K562 (cell line): ENCODE measurements at regions not wholly inside any gene's neighbourhood (a gene's known extent, or its start where the extent isn't known, plus 50 kb on each side); places are given as distances from the start of the nearest gene placed in this dataset.

Source experiments
- ATAC-seq: fragments of 200-7000 bp; cut with Tn5 transposase; 3 replicates; pipeline ENCODE4 v1.9.1; 2020; ENCODE audit warnings: moderate library complexity
- BruUV-seq: library from RNA; stranded (reverse); fragments of 400-500 nt; replicated peaks from 2 replicates; lab custom pipeline; 2021; lab: Mats Ljungman, UMichigan
- CTCF ChIA-PET: fragments of 300-600 bp; formaldehyde crosslinking; extraction: SDS; loops from one replicate; lab custom pipeline; 2021; ENCODE audit warnings: low intra/inter-chr PET ratio; lab: Yijun Ruan, JAX
- POLR2A ChIA-PET: fragments of 300-600, 350-650 bp; sonication (Branson Sonifier 250); formaldehyde crosslinking; extraction: SDS; loops from one replicate; lab custom pipeline; 2021; ENCODE audit warnings: antibody characterized with exemption, inconsistent platforms; lab: Yijun Ruan, JAX
- DNase-seq, 4 experiments: peaks; one replicate each; pipeline versions ENCODE4 v3.0.0 to v3.0.0-alpha.2; 2011 to 2018; ENCODE audit warnings: low spot score in 3 of 4, mixed read lengths in 3 of 4; ENCODE audit errors: extremely low read depth in 1 of 4
- FAIRE-seq: peaks from 2 replicates; lab custom pipeline; 2011; peaks lifted over from hg19 to GRCh38; lab: Jason Lieb, UNC
- H2AFZ ChIP-seq: 2 replicates; pipeline ENCODE4 v1.6.0; 2011; ENCODE audit warnings: low read depth, low read length, control low read depth, inconsistent platforms
- H3K27ac ChIP-seq: fragments of 200-600 bp; 3 replicates; pipeline ENCODE4 v1.8.0; 2011; ENCODE audit warnings: low read depth, mild to moderate bottlenecking, control low read depth, inconsistent platforms, low read length, moderate library complexity, mixed read lengths; ENCODE audit errors: extremely low read depth
- H3K27me3 ChIP-seq, 2 experiments: fragments of 300-600 bp in 1 of 2; 2 replicates in 1 of 2; 3 replicates in 1 of 2; pipeline versions ENCODE4 v1.6.0 to v1.8.0; 2011; ENCODE audit warnings: inconsistent platforms in 2 of 2, low read length in 2 of 2, mild to moderate bottlenecking in 1 of 2, mixed read lengths in 1 of 2, moderate library complexity in 1 of 2; ENCODE audit not compliant: control insufficient read depth in 2 of 2, insufficient read depth in 2 of 2
- H3K36me3 ChIP-seq: fragments of 300-600 bp; 3 replicates; pipeline ENCODE4 v1.8.0; 2011; ENCODE audit warnings: mild to moderate bottlenecking, low read length, inconsistent platforms; ENCODE audit not compliant: control insufficient read depth, insufficient read depth
- H3K4me1 ChIP-seq, 2 experiments: fragments of 200-600 bp in 1 of 2; replicated peaks in 1 of 2; 2 replicates in 1 of 2; 3 replicates in 1 of 2; pipeline versions ENCODE4 v1.5.1 to v1.8.0; 2011; ENCODE audit warnings: inconsistent platforms in 2 of 2, low read length in 2 of 2, mild to moderate bottlenecking in 1 of 2, mixed read lengths in 1 of 2, moderate library complexity in 1 of 2; ENCODE audit not compliant: control insufficient read depth in 2 of 2, insufficient read depth in 2 of 2
- H3K4me2 ChIP-seq: 2 replicates; pipeline ENCODE4 v1.6.1; 2011; ENCODE audit warnings: low read length, control low read depth, inconsistent platforms, mixed read lengths; ENCODE audit not compliant: insufficient read depth
- H3K4me3 ChIP-seq: fragments of 200-600 bp; sonication (generic), shearing (Covaris generic); 2 replicates; pipeline ENCODE4 v1.5.1; 2016; ENCODE audit warnings: control low read depth, inconsistent platforms
- H3K79me2 ChIP-seq: fragments of 200-600 bp; 3 replicates; pipeline ENCODE4 v1.8.0; 2011; ENCODE audit warnings: low read length, inconsistent platforms; ENCODE audit not compliant: control insufficient read depth, insufficient read depth
- H3K9ac ChIP-seq, 2 experiments: 2 replicates each; pipeline versions ENCODE4 v1.6.0 to v1.6.1; 2011; ENCODE audit warnings: low read depth in 2 of 2, low read length in 2 of 2, control low read depth in 1 of 2, inconsistent platforms in 1 of 2, mild to moderate bottlenecking in 1 of 2, mixed read lengths in 1 of 2; ENCODE audit not compliant: insufficient read depth in 1 of 2
- H3K9me1 ChIP-seq: one replicate; pipeline ENCODE4 v1.6.0; 2011; ENCODE audit warnings: inconsistent platforms, mild to moderate bottlenecking, low read length, moderate library complexity; ENCODE audit not compliant: control insufficient read depth, insufficient read depth
- H3K9me3 ChIP-seq: replicated peaks from 2 replicates; pipeline ENCODE4 v1.5.1; 2011; ENCODE audit warnings: low read depth, low read length, inconsistent platforms; ENCODE audit not compliant: control insufficient read depth, insufficient read depth
- H4K20me1 ChIP-seq: replicated peaks from 2 replicates; pipeline ENCODE4 v1.6.1; 2011; ENCODE audit warnings: low read length, inconsistent platforms, mixed read lengths; ENCODE audit not compliant: control insufficient read depth, insufficient read depth
- MAFK ChIP-seq: IDR thresholded peaks from 2 replicates; pipeline ENCODE4 v1.6.1; 2011; ENCODE audit warnings: low read length, improper control_type of control experiment
- PHB ChIP-seq: fragments of 250-450 bp; sonication (Bioruptor Pico); IDR thresholded peaks from 2 replicates; pipeline ENCODE4 v1.5.0; 2021
- RHOXF2B ChIP-seq: fragments of 250-450 bp; sonication (Bioruptor Pico); conservative IDR thresholded peaks from 2 replicates; pipeline ENCODE4 v1.5.1; 2021
- SIN3A ChIP-seq, 2 experiments: fragments of 150-350 bp in 1 of 2; IDR thresholded peaks; 2 replicates each; pipeline ENCODE4 v1.6.1; 2011 to 2016; ENCODE audit warnings: borderline replicate concordance in 2 of 2, low read depth in 2 of 2, low read length in 2 of 2, mild to moderate bottlenecking in 2 of 2, moderate library complexity in 2 of 2; ENCODE audit not compliant: control insufficient read depth in 1 of 2
- SMAD4 ChIP-seq: fragments of 250-450 bp; sonication (Bioruptor Pico); conservative IDR thresholded peaks from 2 replicates; pipeline ENCODE4 v1.8.0; 2021; ENCODE audit warnings: inconsistent platforms, mild to moderate bottlenecking, moderate library complexity
- THRAP3 ChIP-seq: fragments of 450-650 bp; IDR thresholded peaks from 2 replicates; pipeline ENCODE4 v1.6.1; 2016; ENCODE audit warnings: mild to moderate bottlenecking, inconsistent platforms, borderline replicate concordance
- ZZZ3 ChIP-seq: fragments of 450-650 bp; IDR thresholded peaks from 2 replicates; pipeline ENCODE4 v1.6.1; 2016; ENCODE audit warnings: antibody characterized with exemption, mild to moderate bottlenecking, moderate library complexity
- WGBS: fragments of 100-300 bp; shearing (Covaris generic); methylation state at CpG from one replicate; pipeline ENCODE4 v1.1.6; 2016; ENCODE audit warnings: low coverage, mixed read lengths; ENCODE audit not compliant: insufficient coverage; ENCODE audit errors: missing lambda C conversion rate; 5-methylcytosine and 5-hydroxymethylcytosine counted together
- in situ Hi-C: fragments of 300-500 bp; cut with MboI; formaldehyde crosslinking; loops from 4 replicates; pipeline ENCODE4 v1.15.0; 2018; ENCODE audit warnings: inconsistent platforms, mixed read lengths
- intact Hi-C: fragments of 100-400 bp; cut with micrococcal nuclease; formaldehyde crosslinking; loops from 2 replicates; pipeline ENCODE4 v1.14.2; 2022
- TF ChIP-seq, protein P1 (sequence below): fragments of 450-650 bp; IDR thresholded peaks from 2 replicates; pipeline ENCODE4 v1.6.1; 2017; ENCODE audit warnings: mild to moderate bottlenecking, moderate library complexity
- TF ChIP-seq, protein P2 (sequence below): fragments of 450-650 bp; formaldehyde crosslinking; IDR thresholded peaks from 2 replicates; pipeline ENCODE4 v1.4.0; 2020; ENCODE audit warnings: mild to moderate bottlenecking

DNA sequence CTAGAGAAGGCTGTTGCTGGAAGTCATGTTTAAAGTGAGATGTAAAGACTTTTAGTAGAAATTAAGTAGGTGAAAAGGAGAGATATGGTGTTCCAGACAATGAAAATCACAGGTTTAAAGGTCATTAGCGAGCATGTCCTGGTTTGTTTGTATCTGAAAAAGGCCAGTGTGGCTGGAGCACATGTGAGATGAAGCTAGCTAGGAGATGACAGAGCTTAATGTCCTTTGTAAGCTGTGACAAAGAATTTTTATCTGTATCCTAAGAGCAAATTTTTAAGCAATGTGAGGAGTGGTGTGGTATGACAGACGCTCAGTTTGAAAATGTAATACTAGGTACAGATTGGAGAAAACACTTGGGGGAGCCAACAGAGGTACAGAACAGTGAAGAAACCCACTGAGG lies 567.2 kb upstream of the ARRDC3 start:
- intact Hi-C loops, result no loop called here
- no peak overlapping the region for H3K4me3 ChIP-seq
- H3K9me1 ChIP-seq, result no peaks in the 10 kb centered on the region
- no peaks in the 10 kb centered on the region for H3K27me3 ChIP-seq
- H3K4me1 ChIP-seq, result no peaks in the 10 kb centered on the region
- BruUV-seq, result no TSS peak
- H2AFZ ChIP-seq, result no peak overlapping the region
- 0 out of 2 replicates have a peak, but pooled peaks cover 2% of the 10 kb centered on the region for H3K9me3 ChIP-seq
- no peak overlapping the region for H3K27ac ChIP-seq
- DNase-seq, result no peak
- ATAC-seq, result no peak
- POLR2A ChIA-PET, result no interaction called here
- FAIRE-seq, result no peak
- WGBS, result 2% methylated on average over 2 of the region's 2 CpGs
- in situ Hi-C loops, result no loop called here
- no peak overlapping the region for H3K9ac ChIP-seq
- no peaks in the 10 kb centered on the region for H4K20me1 ChIP-seq
- TF ChIP-seq PHB (CRISPR knock-in tag) (no peak), ZZZ3 (no peak), MAFK (no peak), RHOXF2B (CRISPR knock-in tag) (no peak), SIN3A (IDR thresholded peaks at IDR 0.05; ENCODE audit: borderline replicate concordance in 2 of 2, control insufficient read depth in 1 of 2, low read depth in 2 of 2, low read length in 2 of 2) (no peak), SMAD4 (CRISPR knock-in tag) (no peak), THRAP3 (no peak)
- TF ChIP-seq, protein P1, sequence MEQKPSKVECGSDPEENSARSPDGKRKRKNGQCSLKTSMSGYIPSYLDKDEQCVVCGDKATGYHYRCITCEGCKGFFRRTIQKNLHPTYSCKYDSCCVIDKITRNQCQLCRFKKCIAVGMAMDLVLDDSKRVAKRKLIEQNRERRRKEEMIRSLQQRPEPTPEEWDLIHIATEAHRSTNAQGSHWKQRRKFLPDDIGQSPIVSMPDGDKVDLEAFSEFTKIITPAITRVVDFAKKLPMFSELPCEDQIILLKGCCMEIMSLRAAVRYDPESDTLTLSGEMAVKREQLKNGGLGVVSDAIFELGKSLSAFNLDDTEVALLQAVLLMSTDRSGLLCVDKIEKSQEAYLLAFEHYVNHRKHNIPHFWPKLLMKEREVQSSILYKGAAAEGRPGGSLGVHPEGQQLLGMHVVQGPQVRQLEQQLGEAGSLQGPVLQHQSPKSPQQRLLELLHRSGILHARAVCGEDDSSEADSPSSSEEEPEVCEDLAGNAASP, result no peak
- TF ChIP-seq, protein P2, sequence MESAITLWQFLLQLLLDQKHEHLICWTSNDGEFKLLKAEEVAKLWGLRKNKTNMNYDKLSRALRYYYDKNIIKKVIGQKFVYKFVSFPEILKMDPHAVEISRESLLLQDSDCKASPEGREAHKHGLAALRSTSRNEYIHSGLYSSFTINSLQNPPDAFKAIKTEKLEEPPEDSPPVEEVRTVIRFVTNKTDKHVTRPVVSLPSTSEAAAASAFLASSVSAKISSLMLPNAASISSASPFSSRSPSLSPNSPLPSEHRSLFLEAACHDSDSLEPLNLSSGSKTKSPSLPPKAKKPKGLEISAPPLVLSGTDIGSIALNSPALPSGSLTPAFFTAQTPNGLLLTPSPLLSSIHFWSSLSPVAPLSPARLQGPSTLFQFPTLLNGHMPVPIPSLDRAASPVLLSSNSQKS (CRISPR knock-in tag), result no peak
- TF ChIP-seq, all 486 proteins: peak for 0
- Histone ChIP-seq H3K4me2 (no peak overlapping the region), H3K79me2 (no peaks in the 10 kb centered on the region), H3K36me3 (no peaks in the 10 kb centered on the region)
- CTCF ChIA-PET, result no interaction called here
